Renal pelvis (tissue), 1 donor: ENCODE measurements at regions not wholly inside any gene's neighbourhood (a gene's known extent, or its start where the extent isn't known, plus 50 kb on each side); places are given as distances from the start of the nearest gene placed in this dataset.
"Not testable (repeated sequence)": the region's sequence is repeated elsewhere in the genome, so short reads cannot be mapped to it uniquely, and the experiment has no call there.

Experiments used
- DNase-seq: peaks from one replicate; pipeline ENCODE4 v3.0.0-alpha.2; 2013

DNA sequence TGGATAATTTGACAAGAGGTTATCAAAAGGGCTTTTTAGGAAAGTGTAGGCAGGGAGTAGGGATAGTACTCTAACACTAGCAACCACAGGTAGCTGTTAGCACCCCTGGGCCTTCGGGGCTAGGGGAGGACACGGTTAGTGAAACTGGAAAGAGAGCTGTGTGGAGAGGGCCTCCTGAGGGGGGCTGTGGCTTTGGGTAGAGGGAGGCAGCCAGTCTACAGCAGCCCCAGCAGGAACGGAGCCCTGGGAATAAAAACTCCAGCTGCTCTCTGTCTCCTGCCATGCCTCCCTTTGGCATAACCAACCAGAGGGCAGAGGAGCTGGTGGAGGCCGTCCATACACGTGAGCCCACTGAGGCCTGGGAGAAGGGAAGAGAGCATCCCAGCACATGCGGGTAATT lies 223.2 kb downstream of the FOXD2 start:
- DNase-seq, result no peak

DNA sequence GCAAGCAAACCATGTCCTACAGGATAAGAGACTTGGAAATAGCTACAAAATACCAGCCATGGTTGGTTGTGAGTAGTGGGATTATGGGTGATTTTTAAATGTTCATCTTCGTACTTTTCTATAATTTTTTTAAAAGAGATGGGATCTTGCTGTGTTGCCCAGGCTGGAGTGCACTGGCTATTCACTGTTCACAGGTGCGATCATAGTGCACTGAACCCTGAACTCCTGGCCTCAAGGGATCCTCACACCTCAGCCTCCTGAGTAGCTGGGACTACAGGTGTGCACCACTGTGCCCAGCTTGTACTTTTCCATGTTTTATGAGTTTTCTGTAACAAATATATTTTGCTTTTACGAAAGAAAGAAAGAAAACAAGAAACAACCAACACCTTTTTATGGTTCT lies 224.2 kb downstream of the FOXD2 start:
- DNase-seq, result no peak

DNA sequence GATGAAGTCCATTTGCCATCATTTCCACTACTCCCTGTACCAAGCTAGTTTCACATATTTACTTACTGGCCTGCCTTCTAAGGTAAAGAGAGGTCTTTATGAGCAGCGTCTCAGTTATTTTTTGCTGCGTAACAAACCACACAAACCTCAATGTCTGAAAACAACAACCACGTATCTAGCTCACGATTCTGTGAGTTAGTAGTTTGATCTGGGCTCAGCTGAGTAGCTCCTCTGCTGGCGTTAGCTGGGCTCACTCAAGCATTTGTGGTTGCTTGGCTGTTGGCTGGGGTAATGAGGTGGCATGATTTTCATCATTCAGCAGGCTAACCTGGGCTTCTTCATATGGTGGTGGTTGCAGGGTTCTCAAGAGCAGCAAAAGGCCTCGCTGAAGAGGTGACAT lies 225.4 kb downstream of the FOXD2 start:
- DNase-seq, result no peak

DNA sequence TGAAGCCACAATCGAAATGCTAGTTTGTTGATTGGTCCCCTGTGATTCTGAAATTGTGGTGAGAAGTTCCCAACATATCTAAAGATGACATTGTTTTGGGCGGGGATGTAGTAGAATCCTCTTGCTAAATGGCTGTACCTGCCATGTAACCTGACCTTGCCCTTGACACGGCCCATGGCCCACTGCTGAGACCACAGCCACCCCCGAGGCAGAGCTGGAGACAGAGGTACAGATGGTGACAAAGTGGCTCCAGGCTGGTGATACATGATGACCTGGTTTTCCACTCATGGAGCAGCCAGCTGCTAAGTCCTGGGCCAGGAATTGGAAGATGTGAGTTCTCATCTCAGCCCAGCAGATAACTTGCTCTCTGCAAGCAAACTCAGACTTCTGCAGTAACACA lies 226.5 kb downstream of the FOXD2 start:
- DNase-seq, result no peak

DNA sequence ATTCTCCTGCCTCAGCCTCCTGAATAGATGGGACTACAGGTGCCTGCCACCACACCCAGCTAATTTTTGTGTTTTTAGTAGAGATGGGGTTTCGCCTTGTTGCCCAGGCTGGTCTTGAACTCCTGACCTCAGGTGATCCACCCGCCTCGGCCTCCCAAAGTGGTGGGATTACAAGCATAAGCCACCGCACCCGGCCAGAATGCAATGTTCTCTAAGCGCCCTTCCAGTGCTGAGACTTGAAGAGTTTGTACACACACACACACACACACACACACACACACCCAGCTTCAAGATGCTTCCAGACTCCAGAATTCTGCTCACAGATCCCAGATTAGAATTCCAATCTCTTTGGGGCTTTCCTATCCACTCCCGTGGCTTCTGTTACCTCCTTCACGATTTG lies 227.1 kb downstream of the FOXD2 start:
- not testable (repeated sequence) for DNase-seq

DNA sequence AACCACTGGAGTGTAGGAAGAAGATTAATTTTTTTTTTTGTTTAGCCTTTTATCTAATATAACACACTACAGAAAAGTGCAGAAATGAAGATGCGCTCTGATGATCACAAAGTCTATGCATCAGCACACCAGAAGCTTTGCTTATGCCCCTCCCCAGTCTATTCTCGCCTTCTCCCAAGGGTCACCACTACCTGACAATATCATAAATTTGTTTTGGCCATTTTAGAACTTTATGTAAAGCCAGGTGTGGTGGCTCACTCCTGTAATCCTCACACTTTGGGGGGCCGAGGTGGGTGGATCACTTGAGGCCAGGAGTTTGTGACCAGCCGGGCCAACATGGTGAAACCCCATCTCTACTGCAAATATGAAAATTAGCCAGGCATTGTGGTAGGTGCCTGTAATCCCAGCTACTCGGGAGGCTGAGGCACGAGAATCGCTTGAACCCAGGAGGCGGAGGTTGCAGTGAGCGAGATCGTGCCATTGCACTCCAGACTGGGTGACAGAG lies 231.3 kb downstream of the FOXD2 start:
- no peak for DNase-seq

DNA sequence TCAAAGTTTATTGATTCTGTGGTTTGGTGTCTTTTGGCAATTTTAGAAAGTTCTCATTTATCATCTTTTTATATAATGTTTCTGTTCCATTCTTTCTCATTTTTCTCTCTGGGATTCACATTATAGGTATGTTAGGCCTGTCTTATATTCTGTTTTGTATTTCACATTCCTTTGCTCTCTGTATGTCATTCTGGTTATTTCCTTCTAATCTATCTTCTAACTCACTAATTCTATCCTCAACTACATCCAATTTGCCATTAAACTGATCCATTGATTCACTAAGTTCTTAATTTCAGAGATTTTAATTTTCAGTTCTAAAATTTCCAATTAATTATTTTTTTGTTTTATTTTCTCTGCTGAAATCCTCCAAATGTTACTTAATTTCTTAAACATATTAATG lies 234.8 kb downstream of the FOXD2 start:
- DNase-seq, result no peak

DNA sequence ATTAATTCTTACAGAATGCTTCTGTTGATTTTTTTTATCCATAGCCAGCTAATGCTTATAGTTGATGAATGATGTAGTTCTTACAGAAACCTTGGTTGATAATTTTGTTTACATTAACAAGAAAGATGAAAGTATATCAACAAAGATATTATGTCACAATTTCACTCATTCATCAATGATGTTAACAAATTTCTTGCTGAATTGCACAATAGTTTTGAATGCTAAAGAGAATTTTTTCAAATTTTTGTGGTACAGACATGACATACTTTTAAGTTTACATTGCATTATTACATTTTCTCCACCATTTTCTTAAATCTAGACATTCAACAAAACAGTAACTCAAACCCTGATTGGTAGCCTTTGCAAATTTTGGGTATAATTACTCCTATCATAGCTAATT lies 236.3 kb downstream of the FOXD2 start:
- no peak for DNase-seq

DNA sequence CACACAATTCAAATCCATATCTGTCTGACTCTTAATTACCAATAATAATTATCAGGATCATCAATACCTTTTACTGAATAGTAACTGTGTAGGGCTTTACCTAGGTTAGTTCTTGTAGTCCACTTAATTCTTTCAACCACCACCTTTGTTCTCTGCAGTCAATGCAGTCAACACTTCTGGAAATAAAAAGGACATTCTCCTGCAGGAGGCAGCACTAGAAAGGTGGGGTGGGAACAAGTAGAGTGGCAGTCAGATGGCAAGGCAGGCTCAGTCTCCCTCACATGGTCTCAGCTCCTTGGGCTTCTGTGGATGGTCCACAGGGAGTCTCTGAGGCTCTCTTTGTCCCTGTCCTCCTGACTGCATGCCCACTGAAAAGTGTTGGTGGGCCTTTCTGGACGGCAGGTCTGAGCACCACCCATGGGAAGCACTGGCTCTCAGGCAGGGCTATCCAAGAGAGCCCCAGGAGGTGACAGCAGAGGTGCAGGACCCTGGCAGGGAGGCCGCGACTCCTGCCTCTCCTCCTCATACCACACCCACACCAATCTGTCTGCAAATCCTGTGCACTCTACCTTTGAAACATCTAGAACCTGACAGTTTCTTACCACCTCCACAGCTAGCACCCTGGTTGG lies 237.3 kb downstream of the FOXD2 start:
- no peak for DNase-seq

DNA sequence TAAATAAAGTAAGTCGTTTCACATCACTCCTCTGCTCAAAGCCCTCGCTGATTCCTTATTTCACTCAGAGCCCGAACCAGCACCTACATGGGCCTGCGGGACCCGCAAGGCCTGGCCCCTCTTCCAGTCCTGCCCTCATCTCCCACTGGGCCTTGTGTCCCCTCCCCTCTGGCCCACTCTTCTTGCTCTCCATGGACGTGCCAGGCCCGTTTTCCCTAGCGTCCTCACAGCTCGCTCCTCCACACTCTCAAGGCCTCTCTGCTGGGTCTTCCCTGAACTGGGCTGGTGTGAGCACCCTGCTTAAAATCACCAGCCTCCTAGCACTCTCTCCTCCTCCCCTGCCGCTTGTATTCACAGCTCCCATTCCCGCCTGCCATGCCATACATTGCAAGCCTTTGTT lies 237.9 kb downstream of the FOXD2 start:
- DNase-seq, result no peak

DNA sequence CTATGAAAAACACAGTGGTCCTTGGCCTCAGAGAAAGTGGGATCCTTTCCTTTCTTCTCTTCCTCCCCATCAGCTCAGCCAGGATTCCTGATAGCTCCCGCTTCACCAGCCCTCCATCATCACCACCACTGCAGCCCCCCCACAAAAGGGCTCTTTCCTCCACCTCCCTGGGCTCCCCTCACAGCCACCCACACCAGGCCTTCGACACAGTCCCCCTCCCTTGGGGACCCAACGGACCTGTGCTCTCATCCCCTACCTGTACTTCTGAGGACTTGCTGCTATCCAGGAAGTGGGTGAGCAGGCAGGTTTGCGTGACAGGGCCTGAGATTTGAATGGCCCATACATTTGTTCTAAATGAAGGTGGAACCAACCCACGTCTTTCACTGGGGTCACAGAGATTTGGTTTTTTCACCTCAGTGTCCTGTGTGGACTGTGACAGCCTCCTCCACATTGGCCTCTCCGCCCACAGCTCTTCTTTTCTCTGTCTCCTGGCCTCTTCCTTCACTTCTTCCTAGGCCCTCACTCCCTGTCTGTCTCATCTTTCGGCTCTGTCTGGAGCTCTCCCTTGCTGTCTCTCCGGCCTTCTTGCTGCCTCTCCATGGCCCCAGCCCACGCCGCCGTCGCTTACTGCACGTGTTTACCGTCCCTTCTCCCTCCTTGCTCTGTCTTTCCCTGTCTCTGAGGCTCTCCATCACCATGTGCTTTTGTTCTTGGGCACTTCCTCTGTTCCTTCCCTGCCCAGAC lies 238.6 kb downstream of the FOXD2 start:
- no peak for DNase-seq

DNA sequence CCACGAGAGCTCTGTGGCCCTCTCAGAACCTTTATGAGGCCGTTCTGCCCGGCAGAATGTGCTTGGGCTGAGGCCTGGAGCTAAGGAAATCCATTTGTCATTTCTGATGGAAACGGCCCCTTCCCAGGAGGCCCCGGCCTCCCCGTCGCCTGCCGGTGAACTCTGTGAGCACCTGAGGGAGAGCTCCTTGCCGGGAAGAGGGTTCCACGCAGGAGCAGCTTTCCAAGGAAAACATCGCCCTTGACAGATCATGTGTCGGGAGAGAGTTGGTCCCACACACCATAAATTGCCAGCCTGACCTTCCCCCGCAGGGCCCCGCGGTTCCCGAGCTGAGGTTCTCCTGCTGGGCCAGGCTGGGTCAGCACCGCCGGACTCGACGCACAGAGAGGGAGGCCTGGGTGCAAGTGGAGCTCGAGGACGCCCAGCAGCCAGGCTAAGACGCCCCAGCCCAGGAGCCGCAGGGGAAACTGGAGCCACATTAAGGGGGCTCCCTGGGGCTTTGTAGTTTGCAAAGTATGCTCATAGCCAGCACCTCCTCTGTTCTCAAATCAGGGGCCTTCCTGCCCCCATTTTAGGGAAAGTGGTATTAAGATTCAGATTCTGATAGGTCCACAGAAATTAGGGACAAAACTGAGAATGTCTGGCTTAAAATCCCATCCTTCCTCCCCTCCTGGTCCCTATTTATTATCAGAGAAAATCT lies 239.5 kb downstream of the FOXD2 start:
- no peak for DNase-seq

DNA sequence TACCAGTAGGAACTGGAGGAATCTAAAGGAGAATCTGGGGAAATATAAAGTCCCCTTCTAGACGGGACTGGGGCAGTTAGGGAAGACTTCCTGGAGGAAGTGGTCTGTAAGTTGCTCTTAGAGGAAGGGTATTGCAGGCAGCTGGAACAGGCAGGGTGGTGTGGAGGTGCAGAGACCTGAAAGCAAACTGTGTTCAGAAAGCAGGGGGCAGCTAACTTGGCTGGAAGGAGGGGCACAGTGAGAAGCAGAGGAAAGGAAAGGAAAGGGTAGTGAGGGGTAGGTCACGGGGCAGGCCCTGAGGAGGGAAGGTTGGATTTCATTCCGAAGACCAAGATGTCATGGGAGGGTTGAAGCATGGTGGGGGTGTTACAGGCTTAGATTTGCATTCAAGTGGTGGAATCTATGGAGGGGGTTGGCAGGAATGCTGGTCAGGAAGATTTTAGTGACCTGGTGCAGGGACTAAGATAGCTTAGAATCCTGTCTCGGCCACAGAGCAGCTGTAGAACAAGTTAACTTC lies 240.7 kb downstream of the FOXD2 start:
- DNase-seq, result no peak

DNA sequence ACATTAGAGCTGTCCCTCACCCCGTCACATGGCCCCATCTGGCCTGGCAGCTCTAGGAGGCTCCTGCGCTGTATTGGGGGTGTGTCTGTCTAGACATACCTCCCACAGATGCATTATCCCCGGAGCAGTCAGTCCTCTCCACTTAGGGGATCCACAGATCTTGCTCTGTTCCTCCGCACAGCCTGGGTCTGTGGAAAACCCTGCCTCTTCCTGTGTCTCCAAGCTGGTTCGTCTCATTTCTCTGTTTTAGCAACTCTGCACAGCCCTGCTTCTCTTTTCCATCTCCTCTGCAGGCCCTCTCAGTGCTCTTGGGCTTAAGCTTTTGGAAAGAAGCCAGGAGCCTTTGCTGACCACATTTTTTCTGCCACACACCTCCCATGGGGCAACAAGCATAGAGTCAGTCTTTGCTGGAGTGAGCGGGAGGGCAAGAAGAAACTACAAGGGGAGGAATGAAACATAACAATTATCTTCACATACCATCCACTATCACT lies 241.5 kb downstream of the FOXD2 start:
- DNase-seq, result no peak

DNA sequence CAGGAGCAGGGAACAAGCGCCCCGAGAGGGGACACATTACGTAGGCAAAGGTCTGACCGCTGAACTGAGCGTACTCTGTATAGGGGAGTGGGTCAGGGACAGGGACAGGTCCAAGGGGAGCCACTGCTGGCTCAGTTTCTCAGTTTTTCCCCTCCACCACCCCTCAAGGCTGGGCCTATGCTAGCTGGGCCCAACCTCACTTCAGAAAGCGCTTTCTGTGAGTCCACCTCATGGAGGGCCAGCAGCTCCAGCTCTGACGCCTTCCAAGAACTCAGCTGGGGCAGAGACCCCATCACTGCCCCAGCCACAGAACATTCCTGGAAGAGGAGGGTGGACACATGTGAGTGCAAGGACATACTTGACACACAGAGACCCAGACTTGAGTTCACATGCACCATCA lies 242.0 kb downstream of the FOXD2 start:
- no peak for DNase-seq

DNA sequence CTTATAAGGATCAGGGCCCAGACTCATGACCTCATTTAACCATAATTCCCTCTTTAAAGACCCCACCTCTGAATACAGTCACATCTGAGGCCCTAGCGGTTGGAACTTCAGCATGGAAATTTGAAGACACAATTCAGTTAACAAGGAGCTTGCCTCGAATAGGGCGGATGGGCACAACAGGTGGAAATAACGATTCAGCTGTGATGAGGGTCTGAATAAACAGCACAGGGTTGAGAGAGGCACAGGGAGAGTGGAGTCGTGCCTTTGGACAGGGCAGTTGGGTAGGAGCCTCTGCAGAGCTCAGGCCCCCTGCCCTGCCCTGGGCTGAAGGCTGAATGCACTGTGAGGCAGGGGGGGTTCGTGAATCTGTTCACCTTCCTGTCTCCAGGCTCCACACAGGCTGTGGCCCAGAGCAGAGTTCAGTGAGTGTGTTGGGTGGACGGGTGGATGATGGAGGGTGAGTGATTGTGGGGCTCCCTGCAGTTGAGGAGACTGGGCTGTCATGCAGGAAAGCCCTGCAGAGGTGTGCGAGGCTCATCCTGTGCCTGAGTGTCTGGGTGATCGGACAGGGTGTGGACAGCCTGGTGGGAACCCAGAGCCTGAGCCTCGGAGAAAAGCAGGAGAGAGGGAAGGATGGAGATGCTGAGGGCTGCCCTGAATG lies 243.1 kb downstream of the FOXD2 start:
- no peak for DNase-seq

DNA sequence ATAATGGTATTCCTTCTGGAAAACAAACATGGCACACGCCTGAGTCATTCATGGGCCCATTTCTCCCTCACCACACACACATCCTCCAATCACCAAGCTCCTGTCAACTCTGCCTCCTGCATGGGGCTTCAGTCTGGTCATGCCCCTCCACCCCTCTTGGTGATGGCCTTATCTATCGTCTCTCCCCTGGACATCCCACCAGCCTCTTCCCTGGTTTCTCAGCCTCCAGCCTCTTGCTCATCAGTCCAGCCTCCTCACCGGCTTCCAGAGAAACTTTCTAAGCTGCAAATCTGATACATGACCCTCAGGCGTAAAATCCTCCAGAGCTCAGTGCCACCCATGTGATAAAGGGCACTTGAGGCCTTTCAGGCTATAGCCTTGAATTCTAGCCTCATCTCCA lies 243.9 kb downstream of the FOXD2 start:
- no peak for DNase-seq

DNA sequence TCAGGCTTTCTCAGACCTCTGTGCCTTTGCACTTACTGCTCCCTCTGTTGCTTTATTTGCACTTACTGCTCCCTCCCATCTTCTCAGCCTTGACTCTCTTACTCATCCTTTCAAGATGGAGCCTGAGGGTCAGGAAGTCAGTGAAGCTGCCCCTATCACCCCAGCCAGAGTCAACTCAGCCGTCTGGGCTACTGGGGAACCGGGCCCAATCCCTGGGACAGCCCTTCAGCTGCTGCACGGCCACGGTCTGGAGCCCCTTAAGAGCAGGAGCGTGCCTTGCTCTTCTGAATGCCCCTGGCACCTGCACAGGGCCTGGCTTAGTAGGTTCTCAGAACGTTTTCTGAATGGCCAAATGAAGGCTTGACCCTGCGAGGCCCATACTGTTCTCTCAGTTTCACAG lies 244.4 kb downstream of the FOXD2 start:
- DNase-seq, result no peak

DNA sequence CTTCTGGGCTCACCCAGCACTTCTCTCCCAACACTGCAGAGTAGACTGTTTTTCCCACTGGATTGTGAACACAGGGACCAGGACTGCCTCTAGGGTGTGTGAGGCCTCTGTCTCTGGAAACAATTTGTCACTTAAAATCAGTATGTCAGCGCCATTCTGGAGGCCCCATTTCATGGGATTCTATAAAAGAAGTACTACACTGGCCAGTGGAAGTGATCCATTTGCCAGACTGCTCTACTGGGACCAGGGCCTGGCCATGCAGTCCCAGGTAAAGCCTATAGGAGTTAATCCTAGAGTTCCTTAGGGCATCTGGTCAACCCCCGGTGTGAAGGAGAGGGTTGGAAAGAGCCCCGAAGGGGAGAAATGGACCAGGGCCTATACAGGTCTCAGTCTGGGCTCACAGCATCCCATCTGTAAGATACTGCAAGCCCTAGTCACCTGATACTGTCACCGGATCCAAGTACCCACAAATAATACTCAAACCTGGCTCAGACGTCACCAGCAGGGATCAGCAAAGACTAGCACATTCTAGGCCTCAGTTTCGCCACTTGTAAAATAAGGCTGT lies 245.0 kb downstream of the FOXD2 start:
- DNase-seq, result no peak

DNA sequence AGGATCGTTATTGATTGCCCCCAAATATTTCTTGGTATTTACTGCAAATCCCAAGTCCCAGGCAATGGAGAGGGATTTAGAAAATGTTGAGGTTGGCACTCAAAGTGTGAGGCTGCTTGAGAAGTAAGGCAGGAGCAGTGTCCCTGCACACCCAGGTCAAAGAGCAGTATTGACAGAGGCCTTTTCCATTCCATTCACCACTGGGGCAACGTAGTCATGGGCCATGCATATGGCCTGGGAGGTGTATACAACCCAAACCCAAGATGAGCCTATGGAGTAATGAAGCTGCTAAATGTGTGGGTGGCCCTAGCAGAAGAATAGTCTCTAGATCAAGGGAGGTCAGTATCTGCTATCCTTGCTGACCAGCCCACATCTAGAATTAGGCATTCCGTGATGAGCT lies 245.6 kb downstream of the FOXD2 start:
- no peak for DNase-seq

DNA sequence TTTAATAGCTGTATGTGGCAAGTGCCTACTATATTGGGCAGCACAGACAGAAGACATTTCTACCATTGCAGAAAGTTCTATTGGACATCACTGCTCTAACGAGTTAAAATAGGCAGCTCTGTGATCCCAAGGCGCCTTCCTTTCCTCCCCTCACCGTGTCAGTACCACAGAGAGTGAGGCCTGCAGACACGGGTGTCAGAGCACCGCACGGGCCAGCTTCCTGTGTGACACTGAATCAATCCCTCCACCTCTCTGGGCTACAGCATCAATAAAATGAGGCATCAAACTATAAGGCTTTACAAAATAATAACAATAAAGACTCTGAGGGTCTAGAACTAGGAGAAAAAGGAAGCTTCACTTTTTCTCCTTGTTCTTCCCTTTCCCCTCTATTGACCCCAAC lies 246.7 kb downstream of the FOXD2 start:
- DNase-seq, result no peak
